ENCODE measurements at regions not wholly inside any gene's neighbourhood (a gene's known extent, or its start where the extent isn't known, plus 50 kb on each side); places are given as distances from the start of the nearest gene placed in this dataset.

GRCh38 chr3:105997466-105997799, 128.6 kb upstream of the CBLB start:
- no peak for TF ChIP-seq CTCF (IDR thresholded peaks at IDR 0.05)
- TF ChIP-seq EP300 (IDR thresholded peaks at IDR 0.05), result no peak
